ENCODE measurements at regions not wholly inside any gene's neighbourhood (a gene's known extent, or its start where the extent isn't known, plus 50 kb on each side); places are given as distances from the start of the nearest gene placed in this dataset.
"Not testable (repeated sequence)": the region's sequence is repeated elsewhere in the genome, so short reads cannot be mapped to it uniquely, and the experiment has no call there.

DNA sequence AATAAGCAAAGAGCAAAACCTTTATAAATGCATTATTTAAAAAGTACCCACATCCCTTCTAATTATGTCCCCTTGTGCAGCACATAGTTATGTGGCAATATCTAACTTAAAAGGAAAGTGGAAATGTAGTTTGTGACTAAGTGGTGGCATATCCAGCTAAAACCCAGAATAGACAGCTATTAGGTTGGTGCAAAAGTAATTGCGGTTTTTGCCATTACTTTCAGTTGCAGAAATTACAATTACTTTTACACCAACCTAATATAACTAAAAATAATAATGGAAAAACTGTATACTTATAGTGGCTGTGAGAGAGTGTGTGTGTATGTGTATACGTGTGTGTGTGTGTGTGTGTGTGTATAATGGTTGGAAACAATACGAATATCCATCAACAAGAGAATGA is 1108.1 kb upstream of the CNTN5 start:
- no peaks in the 10 kb centered on the region for H3K36me3 Mint-ChIP-seq (ENCODE audit: insufficient read depth)
- DNase-seq (ENCODE audit: low spot score, unreplicated experiment) = no peak
- H3K27me3 Mint-ChIP-seq = no peaks in the 10 kb centered on the region
- H3K4me1 Mint-ChIP-seq (ENCODE audit: low read depth) = no peaks in the 10 kb centered on the region
- TF ChIP-seq, protein P1, sequence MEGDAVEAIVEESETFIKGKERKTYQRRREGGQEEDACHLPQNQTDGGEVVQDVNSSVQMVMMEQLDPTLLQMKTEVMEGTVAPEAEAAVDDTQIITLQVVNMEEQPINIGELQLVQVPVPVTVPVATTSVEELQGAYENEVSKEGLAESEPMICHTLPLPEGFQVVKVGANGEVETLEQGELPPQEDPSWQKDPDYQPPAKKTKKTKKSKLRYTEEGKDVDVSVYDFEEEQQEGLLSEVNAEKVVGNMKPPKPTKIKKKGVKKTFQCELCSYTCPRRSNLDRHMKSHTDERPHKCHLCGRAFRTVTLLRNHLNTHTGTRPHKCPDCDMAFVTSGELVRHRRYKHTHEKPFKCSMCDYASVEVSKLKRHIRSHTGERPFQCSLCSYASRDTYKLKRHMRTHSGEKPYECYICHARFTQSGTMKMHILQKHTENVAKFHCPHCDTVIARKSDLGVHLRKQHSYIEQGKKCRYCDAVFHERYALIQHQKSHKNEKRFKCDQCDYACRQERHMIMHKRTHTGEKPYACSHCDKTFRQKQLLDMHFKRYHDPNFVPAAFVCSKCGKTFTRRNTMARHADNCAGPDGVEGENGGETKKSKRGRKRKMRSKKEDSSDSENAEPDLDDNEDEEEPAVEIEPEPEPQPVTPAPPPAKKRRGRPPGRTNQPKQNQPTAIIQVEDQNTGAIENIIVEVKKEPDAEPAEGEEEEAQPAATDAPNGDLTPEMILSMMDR (IDR thresholded peaks at IDR 0.05; ENCODE audit: unreplicated experiment) = no peak
- H3K9me3 Mint-ChIP-seq (ENCODE audit: low read depth) = no peaks in the 10 kb centered on the region
- H3K27ac Mint-ChIP-seq = no peak overlapping the region
- H3K4me3 Mint-ChIP-seq (ENCODE audit: low read depth) = no peak overlapping the region

DNA sequence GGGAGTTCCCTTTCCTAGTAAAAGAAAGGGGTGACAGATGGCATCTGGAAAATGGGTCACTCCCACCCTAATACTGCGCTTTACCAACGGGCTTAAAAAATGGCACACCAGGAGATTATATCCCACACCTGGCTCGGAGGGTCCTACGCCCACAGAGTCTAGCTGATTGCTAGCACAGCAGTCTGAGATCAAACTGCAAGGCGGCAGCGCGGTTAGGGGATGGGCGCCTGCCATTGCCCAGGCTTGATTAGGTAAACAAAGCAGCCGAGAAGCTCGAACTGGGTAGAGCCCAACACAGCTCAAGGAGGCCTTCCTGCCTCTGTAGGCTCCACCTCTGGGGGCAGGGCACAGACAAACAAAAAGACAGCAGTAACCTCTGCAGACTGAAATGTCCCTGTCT is 1097.8 kb upstream of the CNTN5 start:
- H3K27ac Mint-ChIP-seq; H3K36me3 Mint-ChIP-seq (ENCODE audit: insufficient read depth); H3K27me3 Mint-ChIP-seq; H3K4me3 Mint-ChIP-seq (ENCODE audit: low read depth); H3K4me1 Mint-ChIP-seq (ENCODE audit: low read depth); DNase-seq (ENCODE audit: low spot score, unreplicated experiment): not testable (repeated sequence)
- peaks cover 10% of the 10 kb centered on the region for H3K9me3 Mint-ChIP-seq (ENCODE audit: low read depth)

DNA sequence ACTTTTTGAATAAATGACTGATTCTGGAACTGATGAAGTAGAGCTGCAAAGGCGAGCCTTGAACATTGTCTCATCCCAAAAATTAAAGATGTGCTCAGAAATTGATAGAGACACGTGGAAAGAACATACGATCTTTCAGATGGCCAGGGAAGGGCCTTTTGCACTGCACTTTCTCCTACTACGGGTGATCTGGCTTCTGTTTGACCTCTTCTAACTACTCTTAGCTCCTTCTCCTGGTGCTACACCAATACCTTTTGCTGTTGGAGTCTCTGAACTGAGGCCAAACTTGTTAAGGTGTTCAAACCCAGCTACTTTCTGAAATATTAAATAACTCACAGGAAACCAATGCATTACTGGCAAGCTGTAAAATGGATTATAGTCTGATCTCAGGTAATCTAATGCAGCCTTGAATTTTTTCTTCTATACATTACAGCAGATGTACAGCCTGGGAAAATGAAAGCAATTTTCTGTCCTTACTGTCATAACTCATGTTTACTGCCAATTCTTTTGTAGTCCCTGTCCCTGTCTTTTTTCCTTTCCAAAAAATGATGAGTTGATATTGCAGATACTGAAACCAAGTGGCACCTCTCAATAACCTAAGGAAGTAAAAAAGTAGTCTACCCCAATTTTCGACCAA is 1086.1 kb upstream of the CNTN5 start:
- Mint-ChIP-seq H3K4me1 (ENCODE audit: low read depth) (no peaks in the 10 kb centered on the region), H3K27ac (no peak overlapping the region), H3K36me3 (ENCODE audit: insufficient read depth) (no peaks in the 10 kb centered on the region), H3K27me3 (no peaks in the 10 kb centered on the region), H3K4me3 (ENCODE audit: low read depth) (no peak overlapping the region), H3K9me3 (ENCODE audit: low read depth) (no peaks in the 10 kb centered on the region)
- TF ChIP-seq, protein P1 (IDR thresholded peaks at IDR 0.05; ENCODE audit: unreplicated experiment) = no peak
- no peak for DNase-seq (ENCODE audit: low spot score, unreplicated experiment)

DNA sequence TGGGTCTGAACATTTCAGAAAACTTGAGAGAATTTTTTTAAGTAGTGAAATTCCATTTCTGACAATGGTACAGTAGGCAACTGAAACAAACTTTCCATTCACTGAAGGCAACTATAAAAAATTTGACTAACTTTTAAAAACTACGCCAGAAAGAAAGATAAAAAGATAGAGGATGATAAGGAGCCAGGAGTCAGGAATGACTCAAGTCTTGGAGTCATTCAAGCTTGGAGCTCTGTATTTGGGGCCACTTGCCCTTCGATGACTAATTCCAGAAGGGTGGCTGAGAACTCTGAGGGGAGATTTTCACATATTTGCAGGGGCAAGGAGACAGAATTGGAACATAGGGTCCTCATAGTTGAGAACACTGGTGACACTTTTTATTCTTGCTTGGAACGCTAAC is 1083.2 kb upstream of the CNTN5 start:
- no peaks in the 10 kb centered on the region for H3K27me3 Mint-ChIP-seq
- H3K4me1 Mint-ChIP-seq (ENCODE audit: low read depth) = no peaks in the 10 kb centered on the region
- no peaks in the 10 kb centered on the region for H3K9me3 Mint-ChIP-seq (ENCODE audit: low read depth)
- no peaks in the 10 kb centered on the region for H3K36me3 Mint-ChIP-seq (ENCODE audit: insufficient read depth)
- no peak overlapping the region for H3K27ac Mint-ChIP-seq
- no peak overlapping the region for H3K4me3 Mint-ChIP-seq (ENCODE audit: low read depth)
- no peak for DNase-seq (ENCODE audit: low spot score, unreplicated experiment)
- TF ChIP-seq, protein P1 (IDR thresholded peaks at IDR 0.05; ENCODE audit: unreplicated experiment) = no peak

DNA sequence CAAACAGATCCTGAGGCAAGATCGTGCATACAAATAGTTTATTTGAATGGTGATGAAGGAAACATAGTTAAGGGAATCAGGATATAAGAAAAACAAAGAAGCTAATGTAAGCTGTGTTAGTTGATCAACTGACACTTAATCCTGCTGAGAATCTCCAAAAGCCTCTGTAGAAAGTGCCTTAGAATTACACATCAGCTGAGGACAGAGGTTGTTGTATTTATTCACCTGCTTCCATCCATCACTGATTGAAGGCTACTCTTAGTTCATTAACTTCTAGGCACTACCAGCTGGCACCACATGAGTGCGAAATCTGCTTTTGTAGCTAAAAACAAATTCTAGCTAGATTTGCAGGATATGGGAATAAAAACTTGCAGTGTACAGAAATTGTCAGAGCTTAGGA is 1082.0 kb upstream of the CNTN5 start:
- H3K27ac Mint-ChIP-seq = no peak overlapping the region
- no peak overlapping the region for H3K4me3 Mint-ChIP-seq (ENCODE audit: low read depth)
- no peaks in the 10 kb centered on the region for H3K36me3 Mint-ChIP-seq (ENCODE audit: insufficient read depth)
- no peaks in the 10 kb centered on the region for H3K27me3 Mint-ChIP-seq
- no peaks in the 10 kb centered on the region for H3K4me1 Mint-ChIP-seq (ENCODE audit: low read depth)
- no peaks in the 10 kb centered on the region for H3K9me3 Mint-ChIP-seq (ENCODE audit: low read depth)
- TF ChIP-seq, protein P1 (IDR thresholded peaks at IDR 0.05; ENCODE audit: unreplicated experiment) = no peak
- no peak for DNase-seq (ENCODE audit: low spot score, unreplicated experiment)

DNA sequence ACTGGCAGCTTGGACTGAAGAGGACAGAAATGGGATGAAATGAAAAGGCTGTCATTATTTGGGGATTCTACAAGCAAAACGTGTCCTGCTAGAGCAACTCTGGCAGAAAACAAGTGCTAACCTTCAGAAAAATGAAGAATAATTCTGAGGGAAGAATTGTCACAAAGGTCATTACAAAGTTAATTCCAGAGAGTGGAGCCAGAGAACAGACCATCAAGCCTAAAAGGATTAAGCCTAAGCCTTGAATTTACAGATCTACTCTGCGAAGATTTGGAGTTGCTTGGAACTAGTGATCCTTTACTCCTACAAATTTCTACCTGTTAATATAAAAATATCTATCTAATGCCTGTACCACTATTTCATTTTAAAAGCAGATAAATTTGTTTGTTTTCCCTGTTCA is 1077.3 kb upstream of the CNTN5 start:
- Mint-ChIP-seq H3K4me1 (ENCODE audit: low read depth) (no peaks in the 10 kb centered on the region), H3K4me3 (ENCODE audit: low read depth) (no peak overlapping the region), H3K36me3 (ENCODE audit: insufficient read depth) (no peaks in the 10 kb centered on the region), H3K9me3 (ENCODE audit: low read depth) (no peaks in the 10 kb centered on the region), H3K27ac (no peak overlapping the region), H3K27me3 (no peaks in the 10 kb centered on the region)
- no peak for DNase-seq (ENCODE audit: low spot score, unreplicated experiment)
- TF ChIP-seq, protein P1 (IDR thresholded peaks at IDR 0.05; ENCODE audit: unreplicated experiment) = no peak

All from progenitor cell of endocrine pancreas (in vitro differentiated cells).